HG03064 (cell line): ENCODE measurements at regions not wholly inside any gene's neighbourhood (a gene's known extent, or its start where the extent isn't known, plus 50 kb on each side); places are given as distances from the start of the nearest gene placed in this dataset.

Experiments used
- ATAC-seq: cut with Tn5 transposase; IDR thresholded peaks from one replicate; pipeline ENCODE4 v1.9.1; 2021; ENCODE audit warnings: low read depth; ENCODE audit not compliant: unreplicated experiment

DNA sequence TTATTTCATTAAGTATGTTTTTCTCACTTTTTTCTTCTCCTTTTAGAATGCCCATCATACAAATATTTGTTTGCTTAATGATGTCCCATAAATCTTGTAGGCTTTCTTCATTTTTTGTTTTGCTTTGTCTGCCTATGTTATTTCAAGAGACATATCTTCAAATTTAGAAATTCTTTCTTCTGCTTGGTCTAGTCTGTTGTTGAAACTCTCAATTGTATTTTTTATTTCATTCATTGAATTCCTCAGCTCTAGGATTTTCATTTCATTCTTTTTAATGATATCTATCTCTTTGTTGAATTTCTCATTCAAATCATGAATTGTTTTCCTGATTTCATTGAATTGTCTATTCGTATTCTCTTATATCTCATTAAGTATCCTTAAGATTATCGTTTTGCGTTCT is 125.1 kb upstream of the VIPR2 start:
- no peak for ATAC-seq

DNA sequence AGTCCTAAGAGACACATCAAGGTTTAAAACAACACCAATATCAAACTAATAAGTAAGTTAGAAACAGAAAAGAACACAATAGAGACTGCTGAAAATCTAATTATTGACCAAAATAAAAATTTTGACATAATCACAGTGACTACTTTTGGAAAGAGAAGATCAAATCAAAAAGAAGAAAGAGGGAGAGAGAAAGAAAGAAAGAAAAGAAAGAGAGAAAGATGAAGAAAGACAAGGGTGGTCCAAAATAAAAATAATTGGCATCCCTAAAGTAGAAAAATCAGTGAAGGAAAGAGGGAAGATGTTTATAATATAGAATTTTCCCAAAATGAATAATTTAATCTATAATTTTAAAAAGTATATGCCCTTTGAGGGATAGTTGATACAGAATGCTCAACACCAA is 118.8 kb upstream of the VIPR2 start:
- ATAC-seq = no peak

DNA sequence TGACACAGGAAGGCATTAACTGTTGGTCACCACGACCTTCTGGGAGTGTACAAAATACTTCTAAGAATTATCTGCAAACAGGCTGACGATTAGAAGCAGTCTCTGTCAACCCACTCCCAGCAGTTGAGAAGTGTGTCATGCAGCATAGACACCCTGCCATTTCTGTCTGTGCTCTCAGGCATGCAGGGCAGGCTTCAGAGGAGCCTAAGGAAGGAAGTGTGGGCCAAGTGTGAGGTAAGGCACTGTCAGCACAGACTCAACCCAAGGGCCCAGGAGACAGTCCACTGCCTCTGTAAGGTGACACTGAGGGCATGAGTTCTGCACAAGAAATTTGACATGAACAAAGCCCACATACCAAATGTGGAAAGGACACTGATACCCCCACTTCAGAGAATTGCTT is 109.0 kb upstream of the VIPR2 start:
- no peak for ATAC-seq

DNA sequence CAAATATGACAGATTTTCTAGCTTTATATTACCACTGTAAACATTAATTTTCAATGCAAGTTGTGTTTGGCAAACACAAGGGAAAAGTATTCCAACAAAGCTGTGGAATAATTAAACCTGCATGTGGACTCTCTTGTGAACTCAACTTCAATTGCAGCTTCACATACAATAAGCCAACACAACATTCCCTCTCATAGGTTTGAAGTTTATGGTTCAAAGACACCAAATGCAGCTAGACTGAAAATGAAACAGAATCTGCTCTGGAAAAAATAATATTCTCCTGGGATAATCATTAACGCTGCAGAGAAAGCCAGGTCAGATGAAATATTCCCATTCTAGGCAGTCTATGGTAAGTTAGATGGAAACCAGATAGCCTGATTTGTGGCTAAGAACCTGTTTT is 105.8 kb upstream of the VIPR2 start:
- no peak for ATAC-seq

DNA sequence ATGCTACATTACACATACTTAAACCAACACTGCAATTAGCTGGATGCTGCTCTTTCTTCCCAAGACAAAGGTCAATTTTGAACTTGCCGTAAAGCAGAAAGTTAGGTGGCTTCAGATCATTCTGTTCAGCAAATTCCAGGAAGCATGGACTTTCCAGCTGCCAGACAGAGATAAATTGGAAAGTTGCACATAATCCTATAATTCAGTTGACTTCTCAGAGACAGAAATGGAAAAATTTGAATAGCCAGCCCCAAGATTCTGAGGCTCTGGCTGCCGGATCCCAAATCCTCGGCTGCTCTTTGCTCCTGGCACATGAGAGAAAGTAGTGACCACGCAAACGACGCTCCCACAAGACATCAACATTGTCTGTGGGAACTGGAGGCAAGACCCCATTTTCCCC is 105.0 kb upstream of the VIPR2 start:
- no peak for ATAC-seq

DNA sequence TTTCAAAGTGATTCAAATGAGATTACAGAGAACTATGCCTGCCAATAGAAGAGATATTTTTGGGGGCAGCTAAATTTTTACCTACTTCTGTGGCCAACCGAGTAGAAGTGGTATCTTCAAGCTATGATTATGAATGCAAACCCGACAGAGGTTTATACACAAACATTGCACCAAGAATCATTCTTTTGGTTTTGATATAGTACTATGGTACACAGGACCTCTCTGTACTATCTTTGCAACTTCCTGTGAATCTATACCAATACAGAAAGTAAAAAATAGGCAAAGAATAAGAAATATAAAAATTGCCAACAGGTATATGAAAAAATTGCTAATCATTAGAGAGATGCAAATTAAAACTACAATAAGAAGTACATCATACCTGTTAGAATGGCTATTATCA is 103.2 kb upstream of the VIPR2 start:
- ATAC-seq = no peak

DNA sequence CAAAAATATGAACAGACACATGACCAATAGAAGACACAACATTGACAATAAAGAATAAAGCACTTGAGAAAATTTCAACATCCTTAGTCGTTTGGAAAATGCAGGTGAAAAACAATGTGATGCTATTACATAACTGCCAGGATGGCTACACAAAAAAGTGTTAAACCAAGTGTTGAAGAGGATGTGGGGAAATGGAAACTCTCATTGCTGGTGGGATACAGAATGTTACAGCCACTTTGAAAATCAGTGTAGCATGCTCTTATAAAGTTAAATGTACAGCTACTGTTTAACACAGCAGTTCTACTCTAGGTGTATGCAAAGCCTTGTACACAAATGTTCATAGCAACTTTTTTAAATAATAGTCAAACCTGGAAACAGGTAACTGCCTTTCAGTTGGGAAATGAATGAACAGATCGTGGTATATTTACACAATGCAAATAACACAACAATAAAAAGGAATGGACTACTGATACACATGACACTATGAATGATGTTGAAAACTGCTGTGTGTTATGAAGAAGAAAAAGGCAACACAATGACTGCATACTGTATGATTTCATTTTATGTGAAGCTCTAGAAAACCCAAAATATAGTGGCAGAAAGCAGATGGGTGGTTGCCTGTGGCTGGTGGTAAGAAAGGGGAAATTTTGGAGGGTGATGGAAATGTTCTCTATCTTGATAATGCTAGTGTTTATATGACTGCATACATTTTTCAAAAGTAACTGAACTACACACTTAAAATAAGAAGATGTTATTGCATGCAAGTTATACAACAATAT is 102.2 kb upstream of the VIPR2 start:
- no peak for ATAC-seq

DNA sequence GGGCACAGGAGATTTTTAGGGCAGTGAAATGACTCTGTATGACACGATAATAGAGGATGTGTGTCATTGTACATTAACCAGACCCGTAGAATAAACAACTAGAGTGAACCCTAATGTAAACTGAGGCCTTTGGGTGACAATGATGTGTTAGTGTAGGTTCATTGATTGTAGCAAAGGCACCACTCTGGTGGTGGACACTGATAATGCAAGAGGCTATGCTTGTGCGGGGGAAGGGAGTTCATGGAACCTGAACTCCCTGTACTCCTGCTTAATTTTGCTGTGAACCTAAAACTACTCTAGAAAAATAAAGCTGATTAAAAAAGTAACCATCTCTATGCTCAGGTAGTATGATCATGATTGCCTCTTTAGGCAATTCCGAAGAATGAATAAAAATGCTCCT is 96.3 kb upstream of the VIPR2 start:
- ATAC-seq = no peak

DNA sequence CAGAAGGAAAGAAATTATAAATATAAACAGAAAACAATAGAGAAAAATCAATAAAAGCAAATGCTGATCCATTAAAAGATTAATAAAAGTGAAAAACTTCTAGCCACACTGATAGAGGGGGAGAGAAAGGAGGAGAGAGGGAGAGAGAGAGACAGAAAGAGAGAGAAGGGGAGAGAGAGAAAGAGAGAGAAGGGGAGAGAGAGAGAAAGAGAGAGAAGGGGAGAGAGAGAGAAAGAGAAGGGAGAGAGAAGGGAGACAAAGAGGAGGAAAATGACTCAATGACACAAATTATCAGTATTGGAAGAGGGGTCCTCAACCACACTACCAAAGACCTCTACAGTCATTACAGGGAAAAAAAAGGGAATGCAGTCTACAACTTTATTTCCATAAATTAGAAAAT is 94.4 kb upstream of the VIPR2 start:
- ATAC-seq = no peak

DNA sequence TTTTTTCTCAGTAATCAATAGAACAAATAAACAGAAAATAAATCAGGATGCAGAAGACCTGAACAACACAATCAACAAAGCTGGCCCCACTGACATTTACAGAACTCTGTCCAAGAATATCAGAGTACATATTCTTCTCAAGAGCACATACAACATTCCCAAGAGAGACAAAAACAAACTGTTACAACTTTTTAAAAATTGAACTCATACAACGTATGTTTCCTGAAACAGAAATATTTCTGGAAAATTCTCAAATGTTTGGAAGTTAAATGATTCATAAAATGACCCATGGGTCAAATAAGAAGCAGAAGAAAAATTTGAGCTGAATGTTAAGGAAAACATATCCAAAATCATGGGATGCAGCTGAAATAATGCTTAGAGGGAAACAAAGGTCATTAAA is 93.9 kb upstream of the VIPR2 start:
- no peak for ATAC-seq

DNA sequence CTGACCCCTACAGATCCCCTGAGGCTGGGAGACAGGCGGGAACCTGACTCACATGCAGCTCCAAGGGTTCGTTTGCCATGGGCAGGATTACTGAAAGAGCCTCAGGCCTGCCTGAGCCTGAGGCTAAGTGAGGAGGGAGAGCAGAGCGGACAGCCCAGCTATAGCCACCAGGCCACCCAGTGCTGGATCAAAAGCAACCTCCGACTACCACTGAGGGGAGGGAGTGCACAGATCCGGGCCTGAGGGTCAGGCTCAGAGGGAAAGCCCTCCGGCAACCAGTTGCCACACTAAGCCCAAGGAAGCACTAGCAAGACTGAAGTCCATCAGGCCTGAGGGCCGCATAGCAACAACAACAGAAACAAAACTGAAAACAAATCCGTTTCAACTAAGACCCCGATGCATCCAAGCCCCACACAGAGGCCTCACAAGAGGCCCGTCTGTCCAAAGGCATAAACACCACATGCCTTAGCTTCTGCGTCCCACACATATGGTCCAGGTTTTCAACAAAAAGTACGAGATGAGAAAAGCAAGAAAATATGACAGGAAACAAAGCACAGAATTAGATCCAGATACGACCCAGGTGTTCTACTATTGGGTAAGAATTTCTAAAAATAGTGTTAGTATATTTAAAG is 92.5 kb upstream of the VIPR2 start:
- ATAC-seq = no peak

DNA sequence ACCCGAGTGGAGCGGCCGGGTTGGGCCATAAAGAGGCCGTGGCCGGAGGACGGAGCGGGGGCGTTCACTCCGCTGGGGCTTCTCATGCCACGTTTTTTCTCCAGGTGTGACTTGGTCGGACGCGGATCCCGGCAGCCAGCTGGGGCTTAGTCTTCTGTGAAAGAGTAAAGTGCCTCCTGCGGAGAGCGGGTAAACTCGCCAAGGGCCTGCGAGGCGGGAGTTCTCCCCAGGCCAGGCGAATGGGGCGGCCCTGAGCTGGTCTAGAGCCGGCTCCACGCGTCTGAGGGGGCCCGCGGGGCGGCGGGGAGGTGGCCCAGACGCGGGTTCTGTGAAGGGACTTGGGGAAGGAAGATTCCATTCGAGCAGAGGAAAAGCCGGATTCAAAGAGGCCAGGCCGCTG is 86.3 kb upstream of the VIPR2 start:
- ATAC-seq = no peak

DNA sequence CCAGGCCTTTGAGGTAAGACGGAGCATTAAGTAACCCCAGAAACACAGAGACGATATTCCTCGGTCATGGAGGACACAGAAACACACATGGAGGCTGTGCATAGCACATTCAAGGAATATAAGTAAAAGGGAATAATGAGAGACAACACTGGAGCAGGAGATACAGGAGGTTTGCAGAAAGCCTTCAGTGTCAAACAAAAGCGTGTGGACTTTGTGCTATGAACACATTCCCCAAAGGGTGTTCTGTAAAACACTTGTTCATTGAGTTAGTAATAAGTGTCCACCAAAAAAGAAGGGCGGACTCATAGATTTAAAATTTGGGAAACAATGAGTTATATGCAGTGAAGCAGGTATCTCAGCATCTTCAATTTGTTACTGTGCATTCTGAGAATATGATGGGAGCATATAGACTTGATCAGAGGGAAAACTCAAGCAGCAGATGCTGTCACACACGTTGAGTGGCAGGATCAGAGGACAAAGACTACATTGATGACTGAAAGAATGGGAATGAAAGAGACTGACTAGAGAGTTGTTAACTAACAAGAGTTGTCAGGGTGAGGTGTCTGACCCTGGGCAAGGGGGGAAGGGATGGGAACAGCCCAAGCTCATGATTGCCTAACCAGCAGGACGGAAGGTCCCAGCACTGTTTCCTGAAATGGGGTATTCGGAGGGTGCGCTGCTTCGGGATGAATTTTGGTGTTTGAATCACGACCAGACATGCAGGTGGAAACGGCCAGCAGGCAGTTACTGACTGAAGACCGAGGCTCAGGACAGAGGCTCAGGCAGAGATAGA is 85.2 kb upstream of the VIPR2 start:
- ATAC-seq = no peak

DNA sequence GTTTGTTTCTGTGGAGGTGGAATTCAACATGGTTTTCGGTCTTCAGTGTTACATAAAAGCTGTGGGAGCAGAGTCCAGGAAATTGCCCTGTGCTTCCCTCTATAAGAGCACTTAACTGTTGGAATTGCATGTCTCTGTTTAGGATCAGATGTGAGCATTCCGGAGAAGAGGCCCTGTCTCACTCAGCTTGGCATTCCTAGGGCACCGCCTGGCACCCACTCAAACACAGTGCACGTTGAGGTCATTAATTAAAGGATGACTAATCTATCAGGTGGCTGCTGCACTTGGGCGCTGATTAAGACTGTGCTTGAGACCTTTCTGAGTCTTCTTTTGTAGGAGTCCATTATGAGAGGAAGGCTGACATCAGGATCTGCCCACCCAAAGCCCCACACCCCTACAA is 82.8 kb upstream of the VIPR2 start:
- no peak for ATAC-seq

DNA sequence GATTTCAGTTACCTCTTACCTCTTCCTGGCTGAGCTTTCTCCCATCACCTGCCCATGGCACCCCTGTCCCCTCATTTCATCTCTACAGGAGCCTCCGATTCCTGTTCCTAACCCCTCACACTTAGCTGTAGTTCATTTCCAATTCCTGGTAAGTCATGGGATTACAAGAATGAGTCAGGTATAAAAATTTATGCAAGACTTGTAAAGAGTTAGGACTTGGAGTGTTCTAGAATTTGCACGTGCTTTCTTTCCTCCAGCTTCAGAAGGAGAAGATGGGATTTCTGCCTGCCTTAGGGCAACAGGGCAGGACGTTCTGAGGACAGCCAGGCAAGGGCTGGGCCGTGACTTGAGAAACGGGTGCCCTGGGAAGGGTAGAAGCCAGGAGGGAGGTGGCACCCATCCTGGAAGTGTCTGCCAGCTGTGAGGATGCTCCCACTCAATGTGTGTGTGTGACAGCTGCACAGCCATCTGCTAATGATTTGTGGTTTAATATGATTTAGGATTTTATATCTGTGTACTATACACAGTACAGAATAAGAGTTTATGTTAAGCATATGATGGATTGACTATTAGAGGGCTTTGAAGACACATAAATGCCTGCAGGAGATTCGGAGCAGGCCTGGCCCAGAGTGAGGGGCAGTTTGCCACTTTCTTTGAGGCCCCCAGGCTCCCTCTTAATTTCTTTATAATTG is 81.5 kb upstream of the VIPR2 start:
- ATAC-seq = no peak

DNA sequence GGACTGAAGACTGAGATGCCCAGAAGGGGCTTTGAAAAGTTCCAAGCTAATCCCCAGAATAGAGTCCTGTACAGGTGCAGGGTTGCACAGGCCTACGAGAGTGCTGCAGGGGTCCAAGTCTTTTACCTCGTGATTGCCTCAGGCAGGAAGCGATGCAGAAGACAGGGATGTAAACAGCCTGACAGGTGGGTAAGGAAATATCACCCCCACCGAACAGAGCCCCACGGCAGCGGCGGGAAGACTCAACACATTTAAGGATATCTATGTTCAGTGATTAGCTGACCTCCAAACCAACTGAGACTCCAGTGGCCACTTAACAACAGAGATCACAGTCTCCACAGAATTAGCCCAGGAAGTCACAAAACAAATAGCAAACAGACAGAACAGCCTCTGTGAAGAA is 73.9 kb upstream of the VIPR2 start:
- ATAC-seq = no peak

DNA sequence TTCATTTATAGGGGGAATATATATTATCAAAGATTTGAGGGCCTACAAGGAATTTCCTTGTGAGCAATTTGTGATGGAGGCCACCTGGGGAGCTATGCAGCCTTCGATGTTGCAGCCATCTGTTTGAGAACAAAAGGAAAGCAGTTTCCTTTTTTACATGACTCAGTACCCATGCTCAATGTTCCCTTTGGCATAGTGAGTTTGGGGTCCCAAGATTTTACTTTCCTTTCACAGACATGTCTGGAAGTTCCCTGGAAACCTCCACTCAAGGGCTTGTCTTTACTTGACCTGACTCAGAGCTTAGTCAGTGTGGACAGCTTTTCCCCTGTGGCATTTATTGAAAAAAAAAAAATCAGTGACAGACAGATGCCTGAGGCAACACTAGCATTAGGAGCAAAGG is 73.5 kb upstream of the VIPR2 start:
- no peak for ATAC-seq

DNA sequence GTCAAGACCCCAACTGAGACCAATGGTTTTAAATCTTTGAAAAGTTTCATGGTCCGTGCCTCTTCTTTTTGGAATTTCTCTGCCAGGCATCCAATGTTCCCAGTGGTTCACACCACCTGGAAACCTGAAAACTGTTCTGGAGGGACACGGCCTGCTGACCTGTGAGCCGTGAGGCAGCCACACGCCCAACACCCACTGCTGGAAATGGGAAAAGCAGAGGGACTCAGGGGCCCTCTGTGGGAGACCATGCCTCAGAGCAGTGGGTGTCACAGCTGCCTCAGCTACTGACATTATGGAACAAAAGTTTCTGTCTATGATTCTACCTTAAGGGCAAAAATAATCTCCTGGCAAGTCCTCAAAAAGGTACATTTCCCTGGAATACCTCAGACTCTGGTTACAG is 70.4 kb upstream of the VIPR2 start:
- no peak for ATAC-seq

DNA sequence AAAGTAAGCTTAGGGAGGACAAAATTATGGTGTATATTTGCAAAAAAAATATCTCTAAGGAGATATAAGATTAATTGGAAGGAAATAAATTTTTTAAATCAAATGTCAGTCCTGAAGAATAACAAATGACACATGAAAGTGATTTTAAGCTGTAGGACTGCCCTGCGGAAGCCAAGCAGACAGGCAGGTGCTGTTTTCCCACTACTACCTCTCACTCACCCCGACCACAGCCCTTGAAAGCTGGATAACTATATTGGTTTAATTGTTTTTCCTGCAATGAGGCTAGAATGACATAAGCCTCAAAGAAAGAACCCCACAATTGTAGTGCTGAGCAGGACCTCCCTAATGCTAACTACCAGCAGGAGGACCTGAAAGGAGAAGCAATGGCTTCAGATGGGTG is 68.6 kb upstream of the VIPR2 start:
- no peak for ATAC-seq

DNA sequence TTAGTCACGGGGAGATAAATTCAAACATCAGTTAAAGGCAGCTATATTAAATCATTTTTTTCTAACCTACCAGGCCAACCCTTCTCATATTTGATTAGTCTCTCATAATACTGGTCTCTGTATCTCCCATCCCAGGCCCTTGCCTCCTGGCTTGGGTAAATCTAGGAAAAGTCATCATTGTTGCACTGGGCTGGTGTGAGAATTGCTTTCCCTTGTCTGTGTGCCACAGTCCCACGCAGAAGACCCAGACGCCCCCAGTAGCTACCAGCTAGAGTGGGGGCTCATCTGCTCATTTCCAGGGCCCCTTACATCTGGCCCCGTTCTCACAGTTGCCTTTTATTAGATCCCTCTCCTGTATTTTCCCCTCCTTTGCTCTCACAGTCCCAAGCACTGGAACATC is 67.6 kb upstream of the VIPR2 start:
- no peak for ATAC-seq

DNA sequence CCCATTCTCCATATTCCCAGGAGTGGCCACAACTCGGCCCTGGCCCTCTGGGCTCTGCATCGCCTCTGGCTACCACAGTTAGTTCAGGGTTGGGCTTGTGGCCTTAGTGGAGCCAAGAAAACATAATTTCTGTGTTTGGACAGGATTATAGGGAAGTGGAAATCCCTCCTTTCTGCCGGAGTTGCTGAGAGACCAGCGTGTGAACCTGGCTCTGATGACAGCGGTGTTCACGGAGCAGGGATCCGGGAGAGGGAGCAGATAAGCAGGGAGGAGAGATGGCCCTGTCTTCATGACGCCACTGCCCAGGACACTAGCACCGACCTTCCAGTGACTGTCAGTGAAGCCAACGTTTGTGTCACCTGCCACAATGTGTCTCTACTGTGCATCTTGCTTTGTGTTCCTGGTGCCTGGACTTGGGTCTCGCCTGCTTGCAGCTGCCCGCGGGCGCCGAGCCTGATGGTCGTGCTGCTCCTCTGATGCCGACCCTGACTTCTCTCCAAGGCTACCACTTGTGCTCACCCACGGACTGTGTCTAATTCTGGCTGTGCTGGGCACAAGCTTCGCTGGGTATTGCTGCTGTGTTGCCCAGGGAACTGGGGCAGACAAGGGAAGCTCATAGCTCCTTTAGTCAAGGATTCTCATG is 67.0 kb upstream of the VIPR2 start:
- ATAC-seq = no peak
